CD8-positive, alpha-beta memory T cell (primary cell): ENCODE measurements at regions not wholly inside any gene's neighbourhood (a gene's known extent, or its start where the extent isn't known, plus 50 kb on each side); places are given as distances from the start of the nearest gene placed in this dataset.

ENCODE experiments used
- CTCF ChIA-PET: fragments of 350-600 bp; sonication (Branson Sonifier 250); formaldehyde crosslinking; loops from one replicate; lab custom pipeline; 2021; ENCODE audit warnings: antibody characterized with exemption; lab: Charles Lee
- POLR2A ChIA-PET: fragments of 350-600 bp; sonication (Branson Sonifier 250); formaldehyde crosslinking; loops from one replicate; lab custom pipeline; 2021; ENCODE audit warnings: antibody characterized with exemption; lab: Charles Lee
- DNase-seq, 5 donors: peaks; one replicate each; pipeline versions ENCODE4 v3.0.0 to v3.0.0-alpha.2; 2020 to 2022; ENCODE audit warnings: mixed read lengths in 1 of 5
- H3K27ac ChIP-seq: one replicate; pipeline ENCODE4 v1.7.0; 2013; ENCODE audit warnings: low read depth, mild to moderate bottlenecking, low read length, moderate library complexity
- H3K27me3 ChIP-seq: 2 replicates; pipeline ENCODE4 v1.7.0; 2013; ENCODE audit warnings: low read length, mild to moderate bottlenecking; ENCODE audit not compliant: insufficient read depth, poor library complexity, severe bottlenecking
- H3K36me3 ChIP-seq: 2 replicates; pipeline ENCODE4 v1.7.0; 2013; ENCODE audit warnings: mild to moderate bottlenecking, low read length, moderate library complexity; ENCODE audit not compliant: insufficient read depth
- H3K4me1 ChIP-seq: 2 replicates; pipeline ENCODE4 v1.7.0; 2013; ENCODE audit warnings: mild to moderate bottlenecking, low read length, moderate library complexity; ENCODE audit not compliant: insufficient read depth
- H3K4me3 ChIP-seq: 2 replicates; pipeline ENCODE4 v1.7.0; 2013; ENCODE audit warnings: mild to moderate bottlenecking, low read length
- H3K9me3 ChIP-seq: 2 replicates; pipeline ENCODE4 v1.7.0; 2013; ENCODE audit warnings: mild to moderate bottlenecking, low read length
- H3K27ac Mint-ChIP-seq, 8 donors: one replicate each; pipeline ENCODE4 v1.8.0; 2020 to 2021; ENCODE audit warnings: mixed read lengths in 8 of 8, mild to moderate bottlenecking in 6 of 8, inconsistent platforms in 3 of 8, moderate library complexity in 3 of 8
- H3K27me3 Mint-ChIP-seq, 2 donors: one replicate each; pipeline ENCODE4 v1.8.0; 2020 to 2021; ENCODE audit warnings: mixed read lengths in 2 of 2, mild to moderate bottlenecking in 1 of 2, moderate library complexity in 1 of 2
- H3K36me3 Mint-ChIP-seq, 3 donors: one replicate each; pipeline ENCODE4 v1.8.0; 2020 to 2021; ENCODE audit warnings: mixed read lengths in 3 of 3, inconsistent platforms in 1 of 3, mild to moderate bottlenecking in 1 of 3
- H3K4me1 Mint-ChIP-seq, 3 donors: one replicate each; pipeline ENCODE4 v1.8.0; 2020 to 2021; ENCODE audit warnings: mixed read lengths in 3 of 3, inconsistent platforms in 1 of 3, mild to moderate bottlenecking in 1 of 3
- H3K4me3 Mint-ChIP-seq, 7 donors: one replicate each; pipeline ENCODE4 v1.8.0; 2020 to 2021; ENCODE audit warnings: mixed read lengths in 7 of 7, mild to moderate bottlenecking in 6 of 7, moderate library complexity in 4 of 7, inconsistent platforms in 2 of 7
- H3K9me3 Mint-ChIP-seq, 5 donors: one replicate each; pipeline ENCODE4 v1.8.0; 2020 to 2022; ENCODE audit warnings: mixed read lengths in 5 of 5, mild to moderate bottlenecking in 3 of 5, moderate library complexity in 2 of 5, inconsistent platforms in 1 of 5

DNA sequence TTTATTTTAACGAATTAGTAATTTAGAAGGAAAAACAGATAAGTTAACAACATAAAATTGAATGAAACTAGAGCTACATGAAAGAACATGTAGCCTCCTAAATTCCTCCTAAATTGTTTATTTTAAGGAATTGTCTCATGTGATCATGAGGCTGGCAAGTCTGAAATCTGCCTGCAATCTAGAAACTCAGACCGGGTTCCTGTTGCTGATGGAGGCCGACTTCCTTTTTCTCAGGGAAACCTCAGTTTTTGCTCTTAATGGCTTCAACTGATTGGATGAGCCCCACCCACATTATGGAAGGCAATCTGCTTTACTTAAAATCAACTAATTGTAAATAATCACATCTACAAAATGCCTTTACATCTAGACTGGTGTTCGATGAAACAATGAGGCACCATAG, 205.0 kb upstream of the ADRA1D start:
- DNase-seq: no peak
- Mint-ChIP-seq H3K4me3 (no peak overlapping the region), H3K27me3 (peaks cover 3 to 13% of the 10 kb centered on the region in 2 donors), H3K4me1 (no peaks in the 10 kb centered on the region), H3K9me3 (peaks cover 0 to 6% (median 3%) of the 10 kb centered on the region in 5 donors), H3K27ac (no peak overlapping the region), H3K36me3 (no peaks in the 10 kb centered on the region)
- POLR2A ChIA-PET: no interaction called here
- CTCF ChIA-PET: no interaction called here
- H3K36me3 ChIP-seq: no peaks in the 10 kb centered on the region
- H3K4me1 ChIP-seq: no peaks in the 10 kb centered on the region
- no peaks in the 10 kb centered on the region for H3K27me3 ChIP-seq
- no peaks in the 10 kb centered on the region for H3K9me3 ChIP-seq
- no peak overlapping the region for H3K27ac ChIP-seq
- H3K4me3 ChIP-seq: no peak overlapping the region

DNA sequence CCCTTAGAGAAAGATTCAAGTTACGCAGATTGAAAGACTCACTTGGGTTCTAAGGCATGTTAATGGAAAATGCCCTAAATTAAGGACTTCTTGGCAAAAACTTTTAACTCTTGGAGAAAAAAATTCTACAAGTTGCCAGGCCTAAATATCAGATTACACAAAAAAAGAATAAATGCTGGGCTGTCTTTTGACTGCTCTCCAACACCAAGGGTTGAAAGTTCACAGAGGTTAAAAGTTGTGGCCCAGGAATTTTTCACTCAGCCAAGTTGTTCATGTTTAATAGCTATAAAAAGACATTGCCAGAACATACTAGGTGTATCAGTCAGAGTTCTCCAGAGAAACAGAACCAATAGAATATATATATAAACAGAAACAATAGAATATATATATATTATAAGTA, 204.3 kb upstream of the ADRA1D start:
- H3K4me3 ChIP-seq: no peak overlapping the region
- no peaks in the 10 kb centered on the region for H3K36me3 Mint-ChIP-seq
- H3K27me3 ChIP-seq: no peaks in the 10 kb centered on the region
- H3K9me3 ChIP-seq: no peaks in the 10 kb centered on the region
- peaks cover 3 to 13% of the 10 kb centered on the region in 2 donors for H3K27me3 Mint-ChIP-seq
- no peaks in the 10 kb centered on the region for H3K36me3 ChIP-seq
- no peak overlapping the region for H3K27ac Mint-ChIP-seq
- DNase-seq: no peak
- peaks cover 0 to 3% (median 0%) of the 10 kb centered on the region in 5 donors for H3K9me3 Mint-ChIP-seq
- H3K4me3 Mint-ChIP-seq: no peak overlapping the region
- H3K27ac ChIP-seq: no peak overlapping the region
- ChIA-PET POLR2A (no interaction called here), CTCF (no interaction called here)
- no peaks in the 10 kb centered on the region for H3K4me1 ChIP-seq
- no peaks in the 10 kb centered on the region for H3K4me1 Mint-ChIP-seq

DNA sequence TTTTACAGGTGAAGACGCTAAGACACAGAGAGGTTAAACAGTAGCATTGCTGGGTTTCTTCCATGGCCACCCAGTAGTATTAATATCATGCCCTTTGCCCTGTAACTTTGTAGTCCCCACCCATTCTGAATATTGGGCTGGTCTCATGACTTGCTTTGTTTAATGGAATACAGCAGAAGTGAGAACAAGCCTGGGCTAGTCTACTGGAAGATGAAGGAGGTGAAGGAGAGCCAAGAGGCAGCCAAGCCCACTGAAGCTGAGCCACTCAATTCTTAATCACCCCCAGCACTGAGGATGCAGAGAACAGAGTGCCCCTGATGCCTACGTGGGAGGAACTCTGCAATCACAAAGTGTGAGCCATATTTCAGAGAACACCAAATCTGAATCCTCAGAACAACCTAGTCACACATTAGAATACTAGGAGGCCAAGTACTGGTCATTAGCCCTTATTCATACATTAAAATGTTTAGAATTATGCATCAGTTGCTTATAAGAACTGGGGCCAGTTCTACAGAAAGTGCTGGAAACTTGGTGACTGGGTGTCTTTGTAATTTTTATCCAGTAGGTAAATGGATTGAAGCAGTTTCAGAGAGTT, 202.5 kb upstream of the ADRA1D start:
- Mint-ChIP-seq H3K27ac (no peak overlapping the region), H3K4me3 (no peak overlapping the region), H3K9me3 (peaks cover 0 to 3% (median 2%) of the 10 kb centered on the region in 5 donors), H3K27me3 (peaks cover 7 to 19% of the 10 kb centered on the region in 2 donors), H3K4me1 (no peaks in the 10 kb centered on the region), H3K36me3 (no peaks in the 10 kb centered on the region)
- CTCF ChIA-PET: no interaction called here
- Histone ChIP-seq H3K4me1 (no peaks in the 10 kb centered on the region), H3K27me3 (no peaks in the 10 kb centered on the region), H3K9me3 (no peaks in the 10 kb centered on the region), H3K4me3 (no peak overlapping the region), H3K36me3 (no peaks in the 10 kb centered on the region), H3K27ac (no peak overlapping the region)
- POLR2A ChIA-PET: no interaction called here
- no peak for DNase-seq

- Mint-ChIP-seq H3K27me3 (peaks cover 9 to 20% of the 10 kb centered on the region in 2 donors), H3K4me3 (no peak overlapping the region), H3K27ac (no peak overlapping the region), H3K4me1 (no peaks in the 10 kb centered on the region), H3K36me3 (no peaks in the 10 kb centered on the region), H3K9me3 (peaks cover 0 to 3% (median 2%) of the 10 kb centered on the region in 5 donors)
- Histone ChIP-seq H3K4me1 (no peaks in the 10 kb centered on the region), H3K9me3 (no peaks in the 10 kb centered on the region), H3K27me3 (no peaks in the 10 kb centered on the region), H3K4me3 (no peak overlapping the region), H3K27ac (no peak overlapping the region), H3K36me3 (no peaks in the 10 kb centered on the region)
- POLR2A ChIA-PET: no interaction called here
- CTCF ChIA-PET: no interaction called here
- DNase-seq: no peak
Observed at GRCh38 chr20:4449957-4450715, 201.0 kb upstream of the ADRA1D start.

- H3K27ac ChIP-seq: no peak overlapping the region
- Mint-ChIP-seq H3K4me3 (no peak overlapping the region), H3K4me1 (no peaks in the 10 kb centered on the region)
Observed at GRCh38 chr20:4445784-4446183, 196.7 kb upstream of the ADRA1D start.

DNA sequence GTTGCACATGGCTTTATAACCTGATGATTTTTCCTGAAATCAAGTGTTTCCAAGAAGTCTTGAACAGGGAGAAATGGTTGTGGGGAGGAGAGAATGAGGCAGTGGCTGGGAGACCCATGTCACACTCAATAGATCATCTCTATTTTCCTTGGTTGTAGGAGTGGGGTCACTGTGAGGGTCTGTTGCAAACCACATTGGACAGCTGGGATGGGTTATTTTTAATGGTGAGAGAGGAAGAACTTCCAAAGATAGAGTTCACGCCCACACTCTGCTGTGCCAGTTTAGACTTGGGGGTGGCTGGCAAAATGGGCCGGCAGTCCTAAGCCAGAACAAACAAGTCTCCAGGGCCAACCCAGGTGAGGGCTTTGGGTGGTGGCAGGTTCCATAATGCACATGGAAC, 196.2 kb upstream of the ADRA1D start:
- no peaks in the 10 kb centered on the region for H3K36me3 ChIP-seq
- POLR2A ChIA-PET: no interaction called here

More at GRCh38 chr20:4445784-4446183, 196.7 kb upstream of the ADRA1D start:
- Mint-ChIP-seq H3K27ac (no peak overlapping the region), H3K9me3 (peaks cover 0 to 3% (median 2%) of the 10 kb centered on the region in 5 donors), H3K27me3 (peaks cover 11 to 15% of the 10 kb centered on the region in 2 donors), H3K36me3 (no peaks in the 10 kb centered on the region)
- DNase-seq: no peak
- Histone ChIP-seq H3K27me3 (no peaks in the 10 kb centered on the region), H3K4me1 (no peaks in the 10 kb centered on the region), H3K36me3 (no peaks in the 10 kb centered on the region), H3K9me3 (no peaks in the 10 kb centered on the region), H3K4me3 (no peak overlapping the region)
- ChIA-PET CTCF (no interaction called here), POLR2A (no interaction called here)

DNA sequence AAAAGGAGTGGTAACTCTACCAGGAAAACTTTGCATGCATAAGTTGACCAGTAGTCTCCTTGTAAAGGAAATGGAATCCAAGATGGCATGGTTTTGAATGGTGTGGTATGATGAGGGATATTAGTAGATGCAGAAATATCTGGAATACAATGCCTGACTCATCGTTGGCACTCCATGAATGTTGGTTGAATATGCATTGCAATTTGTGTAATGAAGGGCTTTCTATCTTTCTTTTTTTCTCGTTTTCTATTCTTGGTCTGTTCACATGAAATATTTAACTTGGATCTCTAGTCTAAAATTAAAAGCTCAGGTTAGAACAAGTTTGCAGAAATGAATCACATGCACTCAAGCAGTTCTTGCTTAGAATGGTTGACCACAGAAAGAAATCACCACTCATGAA, 195.3 kb upstream of the ADRA1D start:
- ChIA-PET CTCF (no interaction called here), POLR2A (no interaction called here)
- Mint-ChIP-seq H3K36me3 (no peaks in the 10 kb centered on the region), H3K4me3 (no peak overlapping the region), H3K27ac (no peak overlapping the region), H3K9me3 (peaks cover 0 to 3% (median 2%) of the 10 kb centered on the region in 5 donors), H3K4me1 (no peaks in the 10 kb centered on the region), H3K27me3 (peaks cover 11 to 12% of the 10 kb centered on the region in 2 donors)
- no peaks in the 10 kb centered on the region for H3K36me3 ChIP-seq
- no peak for DNase-seq
- H3K27ac ChIP-seq: no peak overlapping the region
- H3K9me3 ChIP-seq: no peaks in the 10 kb centered on the region
- H3K4me3 ChIP-seq: no peak overlapping the region
- H3K4me1 ChIP-seq: no peaks in the 10 kb centered on the region
- no peaks in the 10 kb centered on the region for H3K27me3 ChIP-seq

More for the DNA sequence above, 196.2 kb upstream of the ADRA1D start:
- Mint-ChIP-seq H3K27ac (no peak overlapping the region), H3K9me3 (peaks cover 0 to 3% (median 2%) of the 10 kb centered on the region in 5 donors), H3K27me3 (peaks cover 11 to 15% of the 10 kb centered on the region in 2 donors), H3K4me3 (no peak overlapping the region), H3K36me3 (no peaks in the 10 kb centered on the region), H3K4me1 (no peaks in the 10 kb centered on the region)
- CTCF ChIA-PET: no interaction called here
- DNase-seq: no peak
- H3K4me3 ChIP-seq: no peak overlapping the region
- H3K27ac ChIP-seq: no peak overlapping the region
- H3K4me1 ChIP-seq: no peaks in the 10 kb centered on the region
- H3K9me3 ChIP-seq: no peaks in the 10 kb centered on the region
- no peaks in the 10 kb centered on the region for H3K27me3 ChIP-seq

GRCh38 chr20:4443016-4443415, 193.9 kb upstream of the ADRA1D start:
- CTCF ChIA-PET: no interaction called here

More at GRCh38 chr20:4443016-4443415, 193.9 kb upstream of the ADRA1D start:
- Mint-ChIP-seq H3K36me3 (no peaks in the 10 kb centered on the region), H3K4me1 (no peaks in the 10 kb centered on the region), H3K27ac (no peak overlapping the region), H3K27me3 (peaks cover 11 to 12% of the 10 kb centered on the region in 2 donors), H3K4me3 (no peak overlapping the region), H3K9me3 (peaks cover 0 to 3% (median 2%) of the 10 kb centered on the region in 5 donors)
- H3K4me3 ChIP-seq: no peak overlapping the region
- no peaks in the 10 kb centered on the region for H3K27me3 ChIP-seq
- POLR2A ChIA-PET: no interaction called here
- DNase-seq: no peak
- no peaks in the 10 kb centered on the region for H3K9me3 ChIP-seq
- no peaks in the 10 kb centered on the region for H3K36me3 ChIP-seq
- no peak overlapping the region for H3K27ac ChIP-seq
- no peaks in the 10 kb centered on the region for H3K4me1 ChIP-seq
